GM18870 (cell line): ENCODE measurements at regions not wholly inside any gene's neighbourhood (a gene's known extent, or its start where the extent isn't known, plus 50 kb on each side); places are given as distances from the start of the nearest gene placed in this dataset.
"Not testable (repeated sequence)": the region's sequence is repeated elsewhere in the genome, so short reads cannot be mapped to it uniquely, and the experiment has no call there.

Experiments
- ATAC-seq: cut with Tn5 transposase; IDR thresholded peaks from one replicate; pipeline ENCODE4 v1.9.1; 2021; ENCODE audit warnings: moderate library complexity; ENCODE audit not compliant: unreplicated experiment

DNA sequence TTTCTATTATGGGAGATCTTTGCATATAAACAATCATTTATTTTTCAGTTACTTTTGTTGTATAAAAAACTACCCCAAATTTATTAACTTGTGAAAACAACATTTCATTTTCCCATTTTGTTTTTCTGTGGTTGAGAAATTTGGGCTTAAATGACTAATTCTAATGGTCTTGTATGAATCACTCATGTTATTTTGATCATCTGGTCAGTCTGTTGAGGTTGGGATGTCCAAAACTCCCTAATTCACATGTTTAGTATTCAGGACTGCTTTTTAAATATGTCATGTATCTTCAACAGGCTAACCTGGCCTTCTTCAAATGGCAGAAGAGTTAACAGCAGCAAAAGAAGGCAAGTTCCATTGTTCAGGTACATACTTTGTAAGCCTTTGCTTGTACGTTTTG lies 788.1 kb downstream of the TRIB2 start:
- ATAC-seq, result peak; percentile 93

DNA sequence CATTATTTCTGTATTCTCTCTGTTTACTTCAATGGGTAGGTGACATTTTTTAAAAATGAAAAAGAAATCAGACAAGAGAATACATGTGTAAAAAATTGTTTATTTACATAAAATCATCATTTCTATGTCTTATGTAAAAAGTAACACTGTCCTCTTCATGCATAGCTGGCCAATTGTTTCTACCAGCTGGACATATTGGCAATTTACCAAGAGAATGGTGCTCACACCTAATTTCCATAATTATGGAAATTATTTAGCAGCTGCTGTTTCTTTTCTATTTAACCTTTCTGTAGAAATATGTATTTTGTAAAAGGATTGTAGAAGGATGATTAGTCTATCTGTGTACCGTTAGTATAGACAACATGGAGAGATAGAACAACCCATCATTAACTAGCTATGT lies 791.9 kb downstream of the TRIB2 start:
- ATAC-seq, result no peak

DNA sequence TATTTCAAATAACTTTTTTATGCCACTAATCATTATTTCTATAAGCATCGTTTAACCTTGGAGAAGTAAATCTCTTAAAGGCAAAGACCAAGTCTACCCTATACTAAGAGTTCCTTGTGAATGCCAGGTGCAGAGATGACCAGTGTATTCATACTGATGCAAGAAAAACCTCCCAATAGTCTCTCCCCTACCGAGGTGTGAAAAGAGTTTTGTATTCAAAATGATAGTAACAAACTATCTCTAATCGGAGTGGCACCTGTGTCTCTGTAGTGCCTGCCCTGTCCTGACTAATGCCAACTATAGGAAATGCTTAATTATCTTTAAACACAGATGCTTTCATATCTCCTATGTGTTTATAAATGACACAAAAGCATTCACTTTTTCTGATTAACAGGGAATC lies 798.5 kb downstream of the TRIB2 start:
- no peak for ATAC-seq

DNA sequence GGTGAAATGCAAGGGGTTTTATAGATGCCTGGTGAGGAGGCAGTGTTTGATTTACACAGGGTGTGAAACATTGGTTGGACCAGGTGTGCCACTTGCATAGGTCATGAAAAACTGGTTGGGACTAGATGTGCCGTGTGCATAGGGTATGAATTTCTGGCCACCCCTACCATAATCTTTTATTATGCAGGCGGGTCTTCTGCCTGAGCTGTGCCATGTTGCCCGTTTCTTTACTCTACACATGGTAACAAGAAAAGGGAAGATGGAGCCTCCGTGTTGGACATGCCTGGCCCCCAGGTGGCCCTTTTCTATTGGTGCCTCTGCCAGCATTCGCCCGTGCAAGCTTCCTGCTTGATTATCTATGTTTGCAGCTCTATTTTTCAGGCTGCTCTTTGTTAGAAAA lies 805.4 kb downstream of the TRIB2 start:
- ATAC-seq, result no peak

DNA sequence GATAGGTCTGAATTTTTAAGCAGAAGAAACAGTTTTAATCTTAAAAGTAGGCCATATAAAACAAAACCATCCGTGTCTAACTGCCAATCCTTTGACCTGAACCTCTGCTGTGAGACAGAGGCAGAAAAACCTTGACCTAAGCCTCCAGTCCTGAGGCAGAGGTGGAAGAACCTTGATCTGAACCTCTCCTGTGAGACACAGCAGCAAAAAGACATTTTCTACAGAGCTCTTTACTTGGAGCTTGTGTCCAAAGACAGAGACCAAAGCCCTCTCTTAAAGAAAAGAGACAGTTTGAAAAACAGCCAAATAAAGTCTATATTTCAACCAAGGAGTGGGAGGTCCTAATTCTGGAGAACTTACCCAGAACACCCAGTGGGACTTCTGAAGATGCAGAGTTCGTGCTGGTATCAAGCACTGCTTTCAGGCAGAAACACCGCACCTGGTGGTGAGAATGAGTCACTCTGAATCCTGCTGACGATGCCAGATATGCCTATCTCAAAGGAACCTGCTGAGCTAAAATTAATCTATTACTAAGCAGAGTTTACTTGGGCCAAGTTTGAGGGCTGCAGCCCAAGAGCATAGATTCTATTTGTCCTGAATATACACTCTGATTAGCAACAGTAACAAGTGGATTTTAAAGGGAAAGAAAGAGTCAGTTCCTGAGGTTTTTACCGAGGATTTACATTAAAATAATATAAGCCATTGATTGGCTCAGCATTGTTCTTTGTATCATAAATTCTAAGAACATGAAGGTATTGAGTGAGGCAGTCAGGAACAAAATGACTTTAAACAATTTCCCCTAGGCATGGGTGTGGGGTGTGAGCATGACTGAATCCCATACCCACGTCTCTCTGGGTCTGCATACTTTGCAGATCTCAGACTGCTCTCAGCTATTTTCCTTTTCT lies 806.4 kb downstream of the TRIB2 start:
- peak; percentile 94 for ATAC-seq

DNA sequence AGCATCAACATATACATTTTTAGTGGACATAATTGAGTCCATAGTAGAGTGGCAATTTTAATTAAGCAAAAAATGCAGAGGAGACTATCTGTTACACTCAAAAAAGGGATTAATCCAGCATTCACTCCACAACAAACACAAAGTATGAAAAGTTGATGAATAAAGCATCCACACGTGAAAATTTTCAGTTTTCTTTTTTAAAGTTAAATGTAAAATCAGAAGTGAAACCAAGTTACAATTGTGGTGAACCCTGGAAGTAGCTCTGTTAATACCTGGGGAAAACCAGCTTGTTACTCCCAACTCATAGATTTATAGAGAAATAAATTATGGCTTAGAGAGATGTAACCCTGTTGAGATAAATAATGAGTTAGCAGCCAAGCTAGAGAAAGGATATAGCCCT lies 807.8 kb downstream of the TRIB2 start:
- ATAC-seq, result peak; percentile 25

DNA sequence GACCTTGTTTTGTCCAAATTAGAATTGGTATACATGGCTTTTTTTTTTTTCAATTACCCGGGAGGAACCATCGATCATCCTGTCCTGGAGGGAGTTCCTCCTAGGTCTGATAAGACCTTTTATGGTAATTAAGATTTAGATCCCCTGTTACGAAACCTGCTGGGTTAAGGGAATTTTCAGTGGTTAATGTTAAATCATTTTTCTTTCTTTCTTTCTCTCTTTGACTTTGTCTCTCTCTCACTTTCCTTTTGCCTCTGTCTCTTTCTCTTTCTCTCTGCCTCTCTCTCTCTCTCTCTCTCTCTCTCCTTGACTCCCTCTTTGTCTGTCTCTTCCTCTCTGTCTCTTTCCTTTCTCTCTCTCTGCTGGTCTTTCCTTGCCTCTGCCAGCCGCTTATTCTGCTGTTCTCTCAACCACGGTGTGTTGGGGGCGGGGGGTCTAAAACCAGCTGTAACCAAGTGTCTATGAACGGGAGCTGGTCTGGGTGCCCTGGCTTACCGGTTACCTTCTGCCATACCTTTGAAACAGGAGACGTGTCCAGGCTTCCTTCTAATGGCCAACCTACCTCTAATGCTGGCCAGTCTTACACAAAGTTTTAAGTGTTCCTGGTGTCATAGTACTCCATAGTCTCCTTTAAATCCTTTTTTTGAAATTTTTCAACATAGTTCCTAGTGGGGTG lies 815.1 kb downstream of the TRIB2 start:
- ATAC-seq, result peak; percentile 47

DNA sequence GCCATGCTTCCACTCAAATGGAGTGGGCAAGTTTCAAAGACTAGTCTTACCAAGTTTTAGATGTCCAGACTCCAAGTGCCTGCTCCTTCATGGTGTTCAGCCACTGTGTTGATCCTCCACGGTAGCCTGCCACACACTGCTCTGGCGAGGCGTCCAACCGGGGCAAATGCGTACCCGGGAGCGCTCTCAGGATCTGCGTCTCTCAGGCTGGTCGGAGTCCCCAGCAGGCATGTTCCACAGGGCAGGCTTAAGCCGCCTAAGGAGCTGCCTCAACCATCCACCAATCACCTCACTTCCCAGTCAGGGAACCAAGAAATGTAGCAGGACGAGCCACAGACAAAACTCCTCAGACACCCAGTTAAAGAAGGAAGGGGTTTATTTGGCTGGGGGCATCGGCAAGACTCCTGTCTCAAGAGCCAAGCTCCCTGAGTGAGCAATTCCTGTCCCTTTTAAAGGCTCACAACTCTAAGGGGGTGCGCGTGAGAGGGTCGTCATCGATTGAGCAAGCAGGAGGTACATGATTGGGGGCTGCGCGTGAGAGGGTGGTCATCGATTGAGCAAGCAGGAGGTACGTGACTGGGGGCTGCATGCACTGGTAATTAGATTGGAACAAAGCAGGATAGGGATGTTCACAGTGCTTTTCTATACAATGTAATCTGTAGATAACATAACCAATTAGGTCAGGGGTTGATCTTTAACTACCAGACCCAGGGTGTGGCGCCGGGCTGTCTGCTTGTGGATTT lies 816.2 kb downstream of the TRIB2 start:
- not testable (repeated sequence) for ATAC-seq

DNA sequence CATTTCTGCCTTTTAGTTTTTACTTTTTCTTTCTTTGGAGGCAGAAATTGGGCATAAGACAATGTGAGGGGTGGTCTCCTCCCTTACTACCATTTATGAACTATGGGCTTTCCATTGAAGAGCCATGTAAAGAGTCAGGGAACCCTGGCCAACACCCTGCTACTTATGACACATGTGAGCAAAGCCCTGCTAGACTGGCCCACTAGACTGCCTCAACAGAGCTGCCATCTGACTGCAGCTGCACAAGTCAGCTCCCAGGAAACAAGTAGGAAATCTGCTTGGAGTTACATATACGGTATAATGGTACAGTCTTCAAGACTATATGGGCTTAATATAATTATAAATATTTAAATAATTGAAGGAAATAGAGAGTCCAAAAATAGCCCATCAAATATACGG lies 816.8 kb downstream of the TRIB2 start:
- no peak for ATAC-seq

DNA sequence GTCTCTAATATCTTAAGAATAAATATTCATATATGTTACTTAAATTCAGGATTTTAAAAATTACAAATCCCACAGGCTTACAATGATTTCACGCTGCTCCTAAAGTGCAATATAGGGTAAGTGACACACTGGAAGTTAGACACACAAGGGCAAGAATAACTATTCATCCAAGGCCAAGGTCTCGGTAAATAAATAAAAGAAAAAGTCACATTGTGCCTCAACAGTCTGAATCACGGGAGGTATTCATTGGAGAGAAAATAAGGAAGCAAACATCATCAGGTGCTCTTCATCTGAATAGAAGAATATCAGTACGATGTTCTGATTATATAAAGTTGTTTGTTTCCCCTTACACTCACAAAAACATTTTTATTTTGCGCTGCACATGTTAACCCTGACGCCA lies 820.2 kb downstream of the TRIB2 start:
- no peak for ATAC-seq

DNA sequence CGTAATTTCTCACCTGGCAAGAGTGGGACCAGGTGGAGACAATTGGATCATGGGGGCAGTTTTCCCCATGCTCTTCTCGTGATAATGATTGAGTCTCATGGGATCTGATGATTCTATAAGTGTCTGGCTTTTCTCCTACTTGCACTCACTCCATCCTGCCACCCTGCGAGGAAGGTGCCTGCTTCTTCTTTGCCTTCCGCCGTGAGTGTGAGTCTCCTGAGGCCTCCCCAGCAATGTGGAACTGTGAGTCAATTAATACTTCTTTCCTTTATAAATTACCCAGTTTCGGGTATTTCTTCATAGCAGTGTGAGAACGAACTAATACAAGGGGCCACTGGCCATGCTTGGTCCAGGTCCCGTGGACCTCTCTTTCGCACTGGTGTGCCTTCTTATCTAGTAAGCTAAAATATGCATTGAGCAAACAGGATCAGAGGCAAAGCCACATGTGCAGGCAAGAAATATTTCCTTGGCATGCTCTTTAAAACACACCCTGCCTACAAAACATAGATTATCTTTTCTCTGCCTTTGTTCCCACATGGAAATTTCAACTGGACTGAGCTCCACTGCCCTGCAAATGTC lies 821.1 kb downstream of the TRIB2 start:
- no peak for ATAC-seq

DNA sequence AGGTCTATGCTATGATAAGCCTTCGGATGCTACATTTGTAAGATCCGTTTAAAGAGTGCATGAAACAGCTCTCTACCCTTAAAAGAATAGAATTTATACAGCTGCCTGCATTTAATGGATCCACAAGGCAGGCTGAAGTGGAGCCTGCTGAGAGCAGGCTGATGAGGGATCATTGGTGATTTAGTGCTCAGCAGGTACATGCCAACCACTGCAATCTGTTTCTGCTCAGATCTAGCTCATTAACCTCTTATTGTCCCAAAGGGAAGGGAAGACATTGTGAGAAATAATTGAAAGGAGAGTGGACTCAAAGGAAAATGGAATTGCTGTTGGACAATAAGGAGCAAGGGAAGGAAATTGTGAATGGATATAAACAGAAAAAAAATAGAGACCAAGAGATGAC lies 822.6 kb downstream of the TRIB2 start:
- ATAC-seq, result no peak

DNA sequence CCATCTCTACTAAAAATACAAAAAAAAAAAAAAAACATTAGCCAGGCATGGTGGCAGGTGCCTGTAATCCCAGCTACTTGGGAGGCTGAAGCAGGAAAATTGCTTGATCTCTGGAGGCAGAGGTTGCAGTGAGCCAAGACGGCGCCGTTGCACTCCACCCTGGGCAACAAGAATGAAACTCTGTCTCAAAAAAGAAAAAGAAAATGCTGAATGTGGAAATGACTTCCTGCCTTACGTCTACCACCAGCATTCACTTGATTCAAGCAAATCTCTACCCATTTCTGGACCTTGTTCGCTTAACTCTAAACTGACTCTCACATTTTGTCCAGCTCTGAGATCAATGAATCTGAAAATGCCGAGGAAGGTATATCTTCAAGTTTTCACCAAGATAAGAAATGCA lies 825.3 kb downstream of the TRIB2 start:
- no peak for ATAC-seq

DNA sequence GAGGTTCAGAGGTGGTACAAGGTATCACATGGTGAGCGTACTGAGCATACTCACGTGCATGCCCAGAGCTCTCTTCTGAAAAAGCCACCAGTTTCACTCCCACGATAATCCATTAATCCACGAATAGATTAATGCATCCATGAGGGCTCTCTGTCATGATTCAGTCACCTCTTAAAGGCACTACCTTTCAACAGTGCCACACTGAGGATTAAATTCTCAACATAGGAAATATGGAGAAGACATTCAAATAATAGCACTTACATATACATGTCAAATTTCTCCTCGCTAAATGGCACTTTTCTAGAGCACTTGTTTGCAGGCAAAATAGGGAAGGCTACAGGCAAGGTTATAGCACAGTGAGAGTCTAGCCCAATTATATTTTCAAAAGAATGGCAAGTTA lies 825.9 kb downstream of the TRIB2 start:
- no peak for ATAC-seq

DNA sequence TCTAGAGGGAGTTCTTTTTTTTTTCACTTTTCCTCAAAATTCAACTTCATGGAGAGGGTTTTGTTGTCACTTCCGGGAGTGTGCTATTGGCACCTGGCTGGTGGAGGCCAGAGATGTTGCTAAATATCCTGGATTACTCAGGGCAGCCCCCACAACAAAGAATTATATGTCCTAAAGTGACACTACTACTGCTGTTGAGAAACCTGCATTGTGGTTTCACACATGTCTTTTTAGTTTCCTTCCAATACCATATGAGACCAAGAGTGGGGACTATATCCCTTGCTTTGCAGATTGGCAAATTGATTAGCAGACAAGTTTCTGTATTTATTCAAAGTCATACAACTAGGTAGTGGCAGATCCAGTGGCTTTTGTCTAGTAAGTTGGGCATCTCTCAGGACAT lies 826.8 kb downstream of the TRIB2 start:
- peak; percentile 76 for ATAC-seq

DNA sequence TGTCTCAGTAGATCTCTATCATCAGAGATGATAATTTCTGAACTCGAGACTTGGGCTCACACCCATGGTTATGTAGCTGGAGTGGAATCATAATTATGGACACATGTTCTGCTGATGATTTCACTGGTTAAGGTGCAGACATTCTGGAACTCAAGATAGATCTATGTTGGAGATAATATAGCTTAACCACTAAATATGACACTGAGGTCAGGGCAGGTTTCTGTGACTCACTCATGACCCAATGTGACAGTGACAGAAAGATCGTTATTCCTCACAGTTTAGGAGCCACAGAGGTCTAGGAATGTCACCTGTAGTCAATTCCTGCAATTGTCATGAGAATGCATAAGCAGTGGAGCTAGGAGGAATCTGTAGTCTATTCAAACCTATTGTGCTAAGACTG lies 828.6 kb downstream of the TRIB2 start:
- peak; percentile 44 for ATAC-seq

DNA sequence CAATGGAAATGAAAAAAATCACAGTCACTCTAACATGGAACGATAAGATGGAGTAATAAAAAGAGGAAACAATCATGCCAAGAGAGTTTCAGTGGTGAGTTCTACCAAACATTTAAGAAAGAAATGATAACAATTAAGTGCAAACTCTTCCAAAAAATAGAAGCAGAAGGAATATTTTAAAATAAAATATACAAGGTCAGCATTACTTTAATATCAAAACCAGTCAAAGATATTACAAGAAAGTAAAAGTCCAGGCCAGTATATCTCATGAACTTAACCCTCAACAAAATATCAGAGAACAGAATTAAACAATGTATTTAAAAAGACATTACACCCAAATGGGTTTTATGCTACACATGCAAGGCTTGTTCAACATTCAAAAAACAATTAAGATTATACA lies 829.4 kb downstream of the TRIB2 start:
- no peak for ATAC-seq

DNA sequence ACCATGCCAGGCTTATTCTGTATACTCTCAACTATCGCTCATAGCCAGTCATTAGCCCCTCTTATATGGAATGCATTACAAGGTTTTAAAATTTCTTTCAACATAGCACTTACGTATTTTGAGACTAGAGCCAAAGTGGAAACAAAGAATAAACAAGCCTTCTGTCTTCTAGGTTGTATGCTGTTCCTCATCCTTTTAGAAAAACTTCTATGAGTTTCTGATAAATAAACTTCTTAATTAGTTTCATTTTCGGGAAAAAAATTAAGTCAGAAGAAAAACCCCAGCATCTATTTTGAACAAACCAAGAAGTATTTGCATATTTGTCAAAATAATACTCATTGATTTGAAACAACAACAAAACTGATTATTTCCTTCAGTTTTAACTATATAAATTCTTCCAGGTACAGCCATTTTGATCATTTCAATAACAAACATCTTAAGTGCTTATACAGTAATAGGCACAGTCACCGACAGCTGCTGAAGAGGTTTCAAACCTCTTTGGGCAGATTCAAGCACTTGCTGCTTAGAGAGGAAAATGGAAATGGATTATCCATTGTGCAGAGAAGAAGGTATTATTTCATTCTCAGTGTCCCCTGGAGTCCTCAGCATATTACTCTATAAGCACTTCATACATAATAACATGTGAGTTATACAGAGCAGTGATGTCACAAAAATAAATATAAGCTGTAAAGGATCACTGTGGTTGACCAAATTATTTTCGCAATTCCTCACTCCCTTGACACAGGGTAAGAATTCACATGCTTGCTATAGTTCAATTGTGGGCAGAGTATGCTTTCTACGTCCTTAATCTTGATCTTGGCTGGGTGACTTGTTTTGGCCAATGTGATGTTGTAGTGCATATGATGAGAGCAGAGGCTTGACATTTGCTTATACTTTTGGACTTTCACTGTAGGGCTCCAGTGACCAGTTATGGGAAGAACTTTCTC lies 833.8 kb downstream of the TRIB2 start:
- peak; percentile 24 for ATAC-seq

DNA sequence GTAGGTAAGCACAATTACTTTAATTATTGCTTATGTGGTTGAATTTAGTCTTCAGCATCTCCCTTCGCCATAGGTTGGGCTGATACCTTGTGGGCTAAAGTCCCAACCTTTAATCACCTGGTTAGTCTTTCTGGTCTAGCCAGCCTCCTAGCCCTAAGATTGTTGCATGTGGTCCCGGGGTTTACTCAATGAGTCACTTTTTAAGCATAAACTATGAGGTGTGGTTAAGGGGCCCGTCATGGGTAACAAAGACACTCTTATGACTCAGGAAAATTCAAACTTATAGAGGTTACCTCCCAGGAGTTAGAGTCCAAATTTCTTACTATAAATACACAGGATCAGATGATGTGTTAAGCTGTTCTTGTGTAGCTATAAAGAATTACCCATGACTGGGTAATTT lies 841.6 kb downstream of the TRIB2 start:
- peak; percentile 81 for ATAC-seq

DNA sequence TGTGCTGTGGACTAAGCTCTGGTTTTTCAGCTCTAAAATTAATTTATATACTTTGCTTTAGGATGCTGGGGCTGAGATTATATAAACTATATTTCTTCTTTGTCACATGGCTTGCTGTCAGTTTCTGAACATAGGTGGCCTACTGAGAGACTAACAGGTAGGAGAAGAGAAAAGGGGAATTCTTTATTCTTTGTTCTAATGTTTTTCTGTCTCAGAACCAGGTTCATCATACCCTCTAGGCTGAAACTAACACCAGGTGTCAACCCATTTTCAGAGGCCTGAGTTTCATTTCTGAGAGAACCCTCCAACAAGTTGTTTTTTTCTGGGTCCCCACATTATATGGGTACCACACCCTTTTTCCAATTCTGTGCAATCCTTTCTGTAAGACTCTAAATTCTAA lies 843.6 kb downstream of the TRIB2 start:
- peak; percentile 74 for ATAC-seq
